Mesendoderm (in vitro differentiated cells): ENCODE measurements at regions not wholly inside any gene's neighbourhood (a gene's known extent, or its start where the extent isn't known, plus 50 kb on each side); places are given as distances from the start of the nearest gene placed in this dataset.

Experiments
- DNase-seq: peaks from one replicate; pipeline ENCODE4 v3.0.0; 2013
- H2AK5ac ChIP-seq: 2 replicates; pipeline ENCODE4 v1.6.1; 2013; ENCODE audit warnings: low read length, inconsistent platforms
- H2BK120ac ChIP-seq: 2 replicates; pipeline ENCODE4 v1.6.1; 2013; ENCODE audit warnings: low read depth, mild to moderate bottlenecking, low read length, moderate library complexity, mixed read lengths
- H2BK15ac ChIP-seq: replicated peaks from 2 replicates; pipeline ENCODE4 v1.6.1; 2013; ENCODE audit warnings: low read depth, mild to moderate bottlenecking, moderate library complexity
- H2BK5ac ChIP-seq: 2 replicates; pipeline ENCODE4 v1.6.1; 2013; ENCODE audit warnings: low read length, inconsistent platforms
- H3K18ac ChIP-seq: 2 replicates; pipeline ENCODE4 v1.6.1; 2013; ENCODE audit warnings: mild to moderate bottlenecking, low read length, mixed read lengths
- H3K23ac ChIP-seq: one replicate; pipeline ENCODE4 v1.6.1; 2013; ENCODE audit warnings: low read length
- H3K27ac ChIP-seq: 2 replicates; pipeline ENCODE4 v1.5.1; 2013; ENCODE audit warnings: low read depth, mild to moderate bottlenecking, inconsistent platforms, low read length, moderate library complexity
- H3K27me3 ChIP-seq: 2 replicates; pipeline ENCODE4 v1.6.1; 2013; ENCODE audit warnings: low read length, control low read depth, mild to moderate bottlenecking, inconsistent platforms; ENCODE audit not compliant: insufficient read depth, poor library complexity
- H3K36me3 ChIP-seq: 2 replicates; pipeline ENCODE4 v1.6.1; 2013; ENCODE audit warnings: low read length, inconsistent platforms; ENCODE audit not compliant: control insufficient read depth, insufficient read depth
- H3K4ac ChIP-seq: one replicate; pipeline ENCODE4 v1.6.1; 2013; ENCODE audit warnings: low read depth, mild to moderate bottlenecking, low read length, moderate library complexity
- H3K4me1 ChIP-seq: 2 replicates; pipeline ENCODE4 v1.6.1; 2013; ENCODE audit warnings: low read depth, low read length, inconsistent platforms; ENCODE audit not compliant: control insufficient read depth
- H3K4me2 ChIP-seq: 2 replicates; pipeline ENCODE4 v1.6.1; 2013; ENCODE audit warnings: low read length
- H3K4me3 ChIP-seq: 2 replicates; pipeline ENCODE4 v1.5.1; 2013; ENCODE audit warnings: mild to moderate bottlenecking, low read length
- H3K56ac ChIP-seq: one replicate; pipeline ENCODE4 v1.6.1; 2013; ENCODE audit warnings: low read length
- H3K79me1 ChIP-seq: 2 replicates; pipeline ENCODE4 v1.6.1; 2013; ENCODE audit warnings: low read length, inconsistent platforms
- H3K79me2 ChIP-seq: 2 replicates; pipeline ENCODE4 v1.6.1; 2013; ENCODE audit warnings: mild to moderate bottlenecking, low read length; ENCODE audit not compliant: control insufficient read depth, insufficient read depth
- H3K9ac ChIP-seq: 2 replicates; pipeline ENCODE4 v1.6.1; 2013; ENCODE audit warnings: low read length, inconsistent platforms
- H4K5ac ChIP-seq: one replicate; pipeline ENCODE4 v1.6.1; 2013; ENCODE audit warnings: low read length
- H4K8ac ChIP-seq: one replicate; pipeline ENCODE4 v1.6.1; 2013; ENCODE audit warnings: low read depth, mild to moderate bottlenecking, control low read depth, low read length, moderate library complexity
- WGBS: extraction: QIAGEN DNeasy Blood & Tissue Kit; methylation state at CpG from one replicate; pipeline ENCODE4 v1.1.7; 2013; ENCODE audit warnings: low lambda C conversion rate, missing lambda C conversion rate; ENCODE audit not compliant: insufficient coverage; ENCODE audit errors: extremely low coverage; 5-methylcytosine and 5-hydroxymethylcytosine counted together

- no peak overlapping the region for H2AK5ac ChIP-seq
- no peak overlapping the region for H3K4me2 ChIP-seq
- H3K4ac ChIP-seq, result no peak overlapping the region
- no peak for DNase-seq
- H3K9ac ChIP-seq, result no peak overlapping the region
- no peak overlapping the region for H3K56ac ChIP-seq
- no peaks in the 10 kb centered on the region for H3K27me3 ChIP-seq
- H3K23ac ChIP-seq, result no peak overlapping the region
- H2BK5ac ChIP-seq, result no peak overlapping the region
- no CpG with 5 or more reads among the region's 12 CpGs for whole genome bisulfite sequencing
- no peak overlapping the region for H3K27ac ChIP-seq
- H4K8ac ChIP-seq, result no peak overlapping the region
- no peak overlapping the region for H3K4me3 ChIP-seq
- no peaks in the 10 kb centered on the region for H3K36me3 ChIP-seq
- no peak overlapping the region for H4K5ac ChIP-seq
- H3K4me1 ChIP-seq, result no peaks in the 10 kb centered on the region
- no peak overlapping the region for H3K18ac ChIP-seq
- H3K79me1 ChIP-seq, result no peaks in the 10 kb centered on the region
- no peaks in the 10 kb centered on the region for H3K79me2 ChIP-seq
- H2BK15ac ChIP-seq, result no peak overlapping the region
- H2BK120ac ChIP-seq, result no peak overlapping the region
Observed at GRCh38 chr3:194973366-194974000, 287.8 kb downstream of the FAM43A start.

DNA sequence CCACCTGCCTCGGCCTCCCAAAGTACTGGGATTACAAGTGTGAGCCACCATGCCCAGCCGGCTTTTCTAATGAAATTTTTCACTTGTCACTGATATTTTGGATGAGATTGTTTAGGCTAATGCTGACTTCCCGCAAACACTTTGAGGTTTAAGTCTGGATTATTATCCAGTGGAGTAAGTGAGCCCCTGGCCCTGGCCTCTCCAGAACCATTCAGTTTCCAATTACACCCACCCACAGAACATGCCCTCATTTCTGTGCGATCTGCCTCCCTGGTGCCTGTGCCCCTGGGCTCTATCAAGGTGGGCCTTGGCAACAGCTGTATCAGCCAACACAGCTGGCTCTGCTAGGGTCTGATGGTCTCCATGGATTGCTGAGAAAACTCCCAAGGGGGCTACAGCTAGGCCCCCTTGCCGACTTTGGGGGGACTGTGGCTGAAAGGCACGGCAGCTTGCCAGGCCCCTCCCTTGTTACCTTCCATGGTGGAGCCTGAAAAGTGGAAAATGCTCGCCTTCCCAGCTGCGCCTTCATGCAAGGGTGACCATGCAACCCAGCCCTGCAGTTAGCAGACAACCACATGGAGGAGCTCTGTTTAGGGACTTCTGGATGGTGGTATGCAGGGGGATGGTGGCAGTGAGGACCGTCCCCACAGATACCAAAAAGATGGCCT is 288.9 kb downstream of the FAM43A start:
- H2BK15ac ChIP-seq, result no peak overlapping the region
- no peak overlapping the region for H4K5ac ChIP-seq
- no peak overlapping the region for H3K4ac ChIP-seq
- no peak overlapping the region for H3K9ac ChIP-seq
- no CpG with 5 or more reads among the region's 9 CpGs for WGBS
- H3K79me1 ChIP-seq, result no peaks in the 10 kb centered on the region
- H4K8ac ChIP-seq, result no peak overlapping the region
- no peak overlapping the region for H3K56ac ChIP-seq
- no peak for DNase-seq
- H2AK5ac ChIP-seq, result no peak overlapping the region
- no peaks in the 10 kb centered on the region for H3K27me3 ChIP-seq
- H3K18ac ChIP-seq, result no peak overlapping the region
- no peak overlapping the region for H2BK120ac ChIP-seq
- H3K4me1 ChIP-seq, result no peaks in the 10 kb centered on the region
- H3K23ac ChIP-seq, result no peak overlapping the region
- no peak overlapping the region for H2BK5ac ChIP-seq
- H3K4me3 ChIP-seq, result no peak overlapping the region
- no peak overlapping the region for H3K27ac ChIP-seq
- no peak overlapping the region for H3K4me2 ChIP-seq
- no peaks in the 10 kb centered on the region for H3K36me3 ChIP-seq
- no peaks in the 10 kb centered on the region for H3K79me2 ChIP-seq

DNA sequence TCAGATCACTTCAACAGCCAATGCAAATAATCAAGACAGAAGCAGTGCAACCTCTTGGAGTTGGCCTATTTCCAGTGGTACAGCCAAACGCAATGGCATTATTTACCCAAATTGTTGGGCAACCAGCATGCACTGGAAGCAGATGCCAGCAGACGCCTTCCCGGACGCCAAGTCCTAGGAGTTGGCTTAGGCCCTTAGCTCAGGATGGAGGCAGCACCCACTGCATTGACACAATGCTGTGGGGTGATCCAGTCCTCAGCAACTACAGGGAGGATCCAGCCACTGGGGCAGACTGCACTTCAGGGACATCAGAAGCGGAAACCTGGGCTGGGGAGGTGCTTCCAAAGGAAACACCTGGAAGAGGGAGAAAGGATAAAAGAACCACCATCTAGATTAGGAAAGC is 290.4 kb downstream of the FAM43A start:
- Histone ChIP-seq H3K9ac (no peak overlapping the region), H3K27me3 (no peaks in the 10 kb centered on the region), H3K18ac (no peak overlapping the region), H3K79me1 (no peaks in the 10 kb centered on the region), H3K27ac (no peak overlapping the region), H2AK5ac (no peak overlapping the region), H2BK120ac (no peak overlapping the region), H3K36me3 (no peaks in the 10 kb centered on the region), H4K5ac (no peak overlapping the region), H3K4me2 (no peak overlapping the region), H3K4me3 (no peak overlapping the region), H3K23ac (no peak overlapping the region), H3K4me1 (no peaks in the 10 kb centered on the region), H3K4ac (no peak overlapping the region), H3K79me2 (no peaks in the 10 kb centered on the region), H2BK5ac (no peak overlapping the region), H4K8ac (no peak overlapping the region), H2BK15ac (no peak overlapping the region), H3K56ac (no peak overlapping the region)
- DNase-seq, result no peak
- WGBS, result no CpG with 5 or more reads among the region's 5 CpGs

- Histone ChIP-seq H4K8ac (no peak overlapping the region), H3K9ac (no peak overlapping the region), H2BK5ac (no peak overlapping the region), H3K56ac (no peak overlapping the region), H3K23ac (no peak overlapping the region), H3K4me1 (no peaks in the 10 kb centered on the region), H3K4me3 (no peak overlapping the region), H3K79me1 (no peaks in the 10 kb centered on the region), H2BK15ac (no peak overlapping the region), H2BK120ac (no peak overlapping the region), H4K5ac (no peak overlapping the region), H2AK5ac (no peak overlapping the region), H3K79me2 (no peaks in the 10 kb centered on the region), H3K27ac (no peak overlapping the region), H3K4ac (no peak overlapping the region), H3K27me3 (no peaks in the 10 kb centered on the region), H3K18ac (no peak overlapping the region), H3K36me3 (no peaks in the 10 kb centered on the region), H3K4me2 (no peak overlapping the region)
- no CpG with 5 or more reads among the region's 7 CpGs for WGBS
- DNase-seq, result no peak
Observed at GRCh38 chr3:194976874-194977273, 291.2 kb downstream of the FAM43A start.

DNA sequence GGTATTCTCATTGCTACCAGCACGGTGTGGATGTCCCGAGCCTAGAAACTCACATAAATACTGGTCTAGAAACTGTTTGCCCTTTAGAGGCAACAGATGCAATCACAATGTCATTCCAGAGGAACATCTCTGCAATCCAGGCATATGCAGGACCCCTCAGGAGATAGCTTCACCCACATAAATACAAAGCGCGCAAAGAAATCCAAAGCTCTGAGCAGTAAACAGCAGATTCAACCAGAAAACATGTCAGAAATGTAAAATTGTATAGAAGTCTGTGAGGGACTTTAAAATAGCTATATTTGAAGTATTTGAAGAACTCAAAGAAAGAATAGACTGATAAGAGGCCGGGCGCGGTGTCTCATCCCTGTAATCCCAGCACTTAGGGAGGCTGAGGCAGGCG is 291.7 kb downstream of the FAM43A start:
- no peaks in the 10 kb centered on the region for H3K27me3 ChIP-seq
- no peak overlapping the region for H2AK5ac ChIP-seq
- H2BK120ac ChIP-seq, result no peak overlapping the region
- DNase-seq, result no peak
- no peaks in the 10 kb centered on the region for H3K79me2 ChIP-seq
- no peak overlapping the region for H3K9ac ChIP-seq
- no peak overlapping the region for H3K4me2 ChIP-seq
- no peak overlapping the region for H3K56ac ChIP-seq
- H2BK15ac ChIP-seq, result no peak overlapping the region
- H4K8ac ChIP-seq, result no peak overlapping the region
- no peak overlapping the region for H3K27ac ChIP-seq
- H3K79me1 ChIP-seq, result no peaks in the 10 kb centered on the region
- H4K5ac ChIP-seq, result no peak overlapping the region
- H3K18ac ChIP-seq, result no peak overlapping the region
- no peak overlapping the region for H3K4ac ChIP-seq
- no peak overlapping the region for H3K4me3 ChIP-seq
- H3K36me3 ChIP-seq, result no peaks in the 10 kb centered on the region
- H2BK5ac ChIP-seq, result no peak overlapping the region
- H3K4me1 ChIP-seq, result no peaks in the 10 kb centered on the region
- no CpG with 5 or more reads among the region's 8 CpGs for whole genome bisulfite sequencing
- no peak overlapping the region for H3K23ac ChIP-seq

GRCh38 chr3:194979173-194979572 is 291.8 kb downstream of the XXYLT1 start:
- Histone ChIP-seq H2AK5ac (no peak overlapping the region), H3K56ac (no peak overlapping the region), H3K27ac (no peak overlapping the region), H3K9ac (no peak overlapping the region), H2BK120ac (no peak overlapping the region), H3K36me3 (no peaks in the 10 kb centered on the region), H3K79me2 (no peaks in the 10 kb centered on the region), H2BK15ac (no peak overlapping the region), H3K27me3 (no peaks in the 10 kb centered on the region), H3K4me2 (no peak overlapping the region), H4K8ac (no peak overlapping the region), H4K5ac (no peak overlapping the region), H3K23ac (no peak overlapping the region), H3K4ac (no peak overlapping the region), H3K4me3 (no peak overlapping the region), H3K18ac (no peak overlapping the region), H3K79me1 (no peaks in the 10 kb centered on the region), H2BK5ac (no peak overlapping the region), H3K4me1 (no peaks in the 10 kb centered on the region)
- no CpG with 5 or more reads among the region's 6 CpGs for WGBS
- DNase-seq, result no peak
